MCF 10A (cell line): ENCODE measurements at regions not wholly inside any gene's neighbourhood (a gene's known extent, or its start where the extent isn't known, plus 50 kb on each side); places are given as distances from the start of the nearest gene placed in this dataset.

Source experiments
- BruUV-seq: library from RNA; stranded (reverse); fragments of 400-500 nt; replicated peaks from 2 replicates; lab custom pipeline; 2021; lab: Mats Ljungman, UMichigan
- CTCF ChIA-PET: fragments of 300-600 bp; sonication (Branson Sonifier 250); formaldehyde crosslinking; extraction: SDS; loops from one replicate; lab custom pipeline; 2021; ENCODE audit warnings: antibody characterized with exemption, inconsistent platforms; lab: Yijun Ruan, JAX
- POLR2A ChIA-PET: fragments of 300-600, 350-650 bp; sonication (Branson Sonifier 250); formaldehyde crosslinking; extraction: SDS; loops from one replicate; lab custom pipeline; 2020; ENCODE audit warnings: antibody characterized with exemption, inconsistent platforms; lab: Yijun Ruan, JAX
- DNase-seq: peaks from one replicate; pipeline ENCODE4 v3.0.0-alpha.2; 2018; ENCODE audit not compliant: unreplicated experiment
- H3K27ac Mint-ChIP-seq: one replicate; pipeline ENCODE4 v1.8.0; 2022; ENCODE audit warnings: mild to moderate bottlenecking, low read depth, mixed read lengths; ENCODE audit not compliant: unreplicated experiment
- H3K27me3 Mint-ChIP-seq: one replicate; pipeline ENCODE4 v1.8.0; 2022; ENCODE audit warnings: mixed read lengths; ENCODE audit not compliant: insufficient read depth, unreplicated experiment
- H3K36me3 Mint-ChIP-seq: one replicate; pipeline ENCODE4 v1.8.0; 2022; ENCODE audit warnings: mild to moderate bottlenecking, moderate library complexity, mixed read lengths; ENCODE audit not compliant: insufficient read depth, unreplicated experiment
- H3K4me1 Mint-ChIP-seq: one replicate; pipeline ENCODE4 v1.8.0; 2022; ENCODE audit warnings: mixed read lengths; ENCODE audit not compliant: insufficient read depth, unreplicated experiment
- H3K4me3 Mint-ChIP-seq: one replicate; pipeline ENCODE4 v1.8.0; 2022; ENCODE audit warnings: mild to moderate bottlenecking, moderate library complexity, mixed read lengths; ENCODE audit not compliant: unreplicated experiment
- H3K9me3 Mint-ChIP-seq: one replicate; pipeline ENCODE4 v1.8.0; 2022; ENCODE audit warnings: mixed read lengths; ENCODE audit not compliant: unreplicated experiment
- intact Hi-C: fragments of 100-400 bp; cut with micrococcal nuclease; formaldehyde crosslinking; loops from 2 replicates; pipeline ENCODE4 v1.14.1; 2022
- TF ChIP-seq, protein P1 (sequence below): fragments of 200-600 bp; IDR thresholded peaks from one replicate; pipeline ENCODE4 v1.8.0; 2022; ENCODE audit warnings: antibody characterized with exemption, mild to moderate bottlenecking; ENCODE audit not compliant: unreplicated experiment

DNA sequence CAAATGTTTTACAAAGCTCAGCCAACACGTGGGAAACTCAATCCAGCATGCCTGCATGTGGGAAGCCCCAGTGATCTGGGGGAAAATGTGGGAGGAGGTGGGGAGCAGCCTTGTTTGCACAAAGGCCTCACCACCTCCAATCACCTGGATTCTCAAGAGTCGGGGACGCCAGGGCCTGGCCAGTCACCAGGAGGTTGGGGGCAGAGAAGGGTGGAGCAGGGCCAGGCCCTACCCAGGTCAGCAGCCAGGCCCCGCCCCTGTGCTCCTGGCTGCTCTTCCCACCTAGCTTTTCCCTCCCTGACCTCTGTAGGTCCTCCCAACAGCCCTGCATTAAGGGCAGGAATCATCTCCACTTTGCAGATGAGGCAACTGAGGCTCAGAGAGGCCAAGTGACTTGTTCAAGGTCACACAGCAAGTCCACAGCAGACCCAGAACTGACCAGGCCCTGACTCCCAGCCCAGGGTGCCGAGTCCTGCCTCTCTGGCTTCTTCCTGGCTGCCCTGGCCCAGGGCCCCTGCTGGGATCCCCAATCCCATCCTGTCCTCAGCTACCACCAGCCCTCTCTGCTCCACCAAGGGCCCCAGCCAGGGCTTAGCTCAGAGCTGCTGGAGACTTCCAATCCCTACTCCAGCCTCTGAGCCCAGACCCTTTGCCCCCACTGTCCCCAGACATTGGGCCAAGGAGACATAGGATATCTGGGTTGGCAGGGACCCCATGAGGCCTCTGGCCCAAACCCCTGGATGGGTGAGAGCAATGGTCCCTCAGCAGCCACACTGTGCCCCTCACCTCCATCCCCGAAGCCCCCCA is 508.6 kb downstream of the PTPRU start:
- H3K9me3 Mint-ChIP-seq, result no peaks in the 10 kb centered on the region
- POLR2A ChIA-PET, result interaction anchor here (1.2 kb wide), 1 partner anchor 31 kb away, joined by 3 read pairs; no protein-coding TSS in a partner anchor
- intact Hi-C loops, result no loop called here
- no peak overlapping the region for H3K27ac Mint-ChIP-seq
- H3K4me3 Mint-ChIP-seq, result no peak overlapping the region
- no TSS peak for BruUV-seq
- TF ChIP-seq, protein P1, sequence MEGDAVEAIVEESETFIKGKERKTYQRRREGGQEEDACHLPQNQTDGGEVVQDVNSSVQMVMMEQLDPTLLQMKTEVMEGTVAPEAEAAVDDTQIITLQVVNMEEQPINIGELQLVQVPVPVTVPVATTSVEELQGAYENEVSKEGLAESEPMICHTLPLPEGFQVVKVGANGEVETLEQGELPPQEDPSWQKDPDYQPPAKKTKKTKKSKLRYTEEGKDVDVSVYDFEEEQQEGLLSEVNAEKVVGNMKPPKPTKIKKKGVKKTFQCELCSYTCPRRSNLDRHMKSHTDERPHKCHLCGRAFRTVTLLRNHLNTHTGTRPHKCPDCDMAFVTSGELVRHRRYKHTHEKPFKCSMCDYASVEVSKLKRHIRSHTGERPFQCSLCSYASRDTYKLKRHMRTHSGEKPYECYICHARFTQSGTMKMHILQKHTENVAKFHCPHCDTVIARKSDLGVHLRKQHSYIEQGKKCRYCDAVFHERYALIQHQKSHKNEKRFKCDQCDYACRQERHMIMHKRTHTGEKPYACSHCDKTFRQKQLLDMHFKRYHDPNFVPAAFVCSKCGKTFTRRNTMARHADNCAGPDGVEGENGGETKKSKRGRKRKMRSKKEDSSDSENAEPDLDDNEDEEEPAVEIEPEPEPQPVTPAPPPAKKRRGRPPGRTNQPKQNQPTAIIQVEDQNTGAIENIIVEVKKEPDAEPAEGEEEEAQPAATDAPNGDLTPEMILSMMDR, result no peak
- CTCF ChIA-PET, result interaction anchor here (0.6 kb wide), 1 partner anchor 494 kb away, joined by 3 read pairs; no protein-coding TSS in a partner anchor
- peaks cover 34% of the 10 kb centered on the region for H3K27me3 Mint-ChIP-seq
- H3K36me3 Mint-ChIP-seq, result no peaks in the 10 kb centered on the region
- no peak for DNase-seq
- H3K4me1 Mint-ChIP-seq, result no peaks in the 10 kb centered on the region

DNA sequence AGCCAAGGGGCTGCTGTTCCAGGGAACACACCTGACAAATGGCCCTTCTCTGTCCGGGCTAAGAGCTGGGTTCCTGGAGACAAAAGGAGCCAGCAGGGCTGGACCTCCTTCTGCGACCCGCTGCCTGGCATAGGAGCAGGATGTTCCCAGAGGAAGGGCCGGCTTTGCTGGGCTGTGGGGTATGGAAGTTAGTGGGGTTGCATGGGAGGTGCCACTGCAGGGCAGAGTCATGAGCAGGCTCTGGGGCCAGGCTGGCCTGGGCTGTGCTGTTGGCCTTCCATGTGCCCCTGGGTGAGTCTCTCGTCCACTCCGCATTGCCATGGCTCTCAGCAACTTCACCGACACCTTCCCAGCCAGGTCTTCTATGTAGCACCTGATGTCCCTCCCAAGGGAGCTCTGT is 507.6 kb downstream of the PTPRU start:
- intact Hi-C loops, result no loop called here
- BruUV-seq, result no TSS peak
- ChIA-PET POLR2A (no interaction called here), CTCF (interaction anchor here (0.7 kb wide), 1 partner anchor 895 kb away, joined by 3 read pairs; no protein-coding TSS in a partner anchor)
- Mint-ChIP-seq H3K36me3 (no peaks in the 10 kb centered on the region), H3K27ac (no peak overlapping the region), H3K4me1 (no peaks in the 10 kb centered on the region), H3K27me3 (peaks cover 44% of the 10 kb centered on the region), H3K9me3 (no peaks in the 10 kb centered on the region), H3K4me3 (no peak overlapping the region)
- TF ChIP-seq, protein P1, result no peak
- no peak for DNase-seq

DNA sequence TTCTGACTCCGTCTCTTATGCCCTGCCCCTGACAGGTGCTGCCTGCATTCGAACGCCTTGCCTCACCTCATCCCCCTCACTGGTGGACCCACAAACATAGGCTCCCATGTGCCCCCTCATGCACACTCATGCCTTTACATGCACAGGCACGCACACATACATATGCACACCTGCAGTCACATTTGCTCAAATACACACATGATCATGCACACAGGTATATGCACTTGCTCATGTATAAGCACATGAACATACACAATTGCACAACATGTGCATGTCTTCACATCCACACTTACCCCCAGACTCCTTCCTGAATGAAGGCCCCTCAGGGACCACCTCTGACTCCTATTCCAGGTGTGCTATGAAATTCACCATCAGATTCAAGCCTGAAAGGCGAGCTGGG is 506.9 kb downstream of the PTPRU start:
- CTCF ChIA-PET, result interaction anchor here (0.7 kb wide), 1 partner anchor 896 kb away, joined by 3 read pairs; no protein-coding TSS in a partner anchor
- Mint-ChIP-seq H3K27ac (no peak overlapping the region), H3K9me3 (no peaks in the 10 kb centered on the region), H3K4me3 (no peak overlapping the region), H3K36me3 (no peaks in the 10 kb centered on the region), H3K27me3 (peaks cover 50% of the 10 kb centered on the region), H3K4me1 (no peaks in the 10 kb centered on the region)
- no TSS peak for BruUV-seq
- no peak for DNase-seq
- TF ChIP-seq, protein P1, result no peak
- intact Hi-C loops, result no loop called here
- POLR2A ChIA-PET, result no interaction called here

DNA sequence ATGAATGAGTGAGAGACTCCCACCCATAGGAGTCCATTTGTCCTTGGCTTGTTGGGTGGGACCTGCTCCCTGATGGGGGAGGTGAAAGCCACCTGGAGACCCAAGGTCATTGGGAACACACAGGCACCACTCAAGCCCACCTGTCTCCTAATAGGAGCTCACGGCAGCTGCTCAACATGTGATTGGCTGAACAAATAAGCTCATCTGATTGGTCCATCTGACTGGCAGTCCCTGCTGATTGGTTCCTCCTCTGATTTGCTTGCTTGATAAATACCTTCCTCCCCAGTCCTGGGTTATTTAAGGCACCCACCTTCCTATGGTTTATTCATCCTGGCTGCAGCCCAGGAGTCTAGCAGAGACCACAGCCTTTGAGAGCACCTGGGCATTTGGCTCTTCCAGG is 502.9 kb downstream of the PTPRU start:
- no peaks in the 10 kb centered on the region for H3K4me1 Mint-ChIP-seq
- ChIA-PET CTCF (no interaction called here), POLR2A (no interaction called here)
- H3K4me3 Mint-ChIP-seq, result no peak overlapping the region
- DNase-seq, result no peak
- H3K27ac Mint-ChIP-seq, result no peak overlapping the region
- intact Hi-C loops, result no loop called here
- no TSS peak for BruUV-seq
- TF ChIP-seq, protein P1, result no peak
- H3K36me3 Mint-ChIP-seq, result no peaks in the 10 kb centered on the region
- no peaks in the 10 kb centered on the region for H3K9me3 Mint-ChIP-seq
- H3K27me3 Mint-ChIP-seq, result peaks cover 50% of the 10 kb centered on the region
